ENCODE measurements at regions not wholly inside any gene's neighbourhood (a gene's known extent, or its start where the extent isn't known, plus 50 kb on each side); places are given as distances from the start of the nearest gene placed in this dataset.

DNA sequence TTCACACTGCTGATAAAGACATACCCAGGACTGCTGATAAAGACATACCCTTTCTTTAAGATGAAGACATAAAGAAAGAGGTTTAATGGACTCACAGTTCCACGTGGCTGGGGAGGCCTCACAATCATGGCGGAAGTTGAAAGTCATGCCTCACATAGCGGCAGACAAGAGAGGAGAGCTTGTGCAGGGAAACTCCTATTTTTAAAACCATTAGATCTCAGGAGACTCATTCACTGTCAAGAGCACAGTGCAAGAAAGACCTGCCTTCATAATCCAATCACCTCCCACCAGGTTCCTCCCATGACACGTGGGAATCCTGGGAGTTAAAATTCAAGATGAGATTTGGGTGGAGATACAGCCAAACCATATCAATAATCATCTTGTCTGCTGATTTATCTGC is 278.1 kb downstream of the SLC6A15 start:
- no peaks in the 10 kb centered on the region for H3K27me3 Mint-ChIP-seq (ENCODE audit: unreplicated experiment)
- intact Hi-C loops (cut with micrococcal nuclease; ENCODE audit: unreplicated experiment), result no loop called here
- H3K27ac Mint-ChIP-seq (ENCODE audit: unreplicated experiment), result no peak overlapping the region
- no peak for TF ChIP-seq CTCF (IDR thresholded peaks at IDR 0.05; ENCODE audit: unreplicated experiment)
- BruUV-seq (replicated peaks), result no TSS peak
- DNase-seq, result no peak
- no peaks in the 10 kb centered on the region for H3K4me1 Mint-ChIP-seq (ENCODE audit: low read depth, unreplicated experiment)
- peaks cover 2% of the 10 kb centered on the region for H3K9me3 Mint-ChIP-seq (ENCODE audit: low read depth, unreplicated experiment)
- CTCF ChIA-PET, result no interaction called here
- no peaks in the 10 kb centered on the region for H3K36me3 Mint-ChIP-seq (ENCODE audit: insufficient read depth, unreplicated experiment)
- no peak overlapping the region for H3K4me3 Mint-ChIP-seq (ENCODE audit: low read depth, unreplicated experiment)

DNA sequence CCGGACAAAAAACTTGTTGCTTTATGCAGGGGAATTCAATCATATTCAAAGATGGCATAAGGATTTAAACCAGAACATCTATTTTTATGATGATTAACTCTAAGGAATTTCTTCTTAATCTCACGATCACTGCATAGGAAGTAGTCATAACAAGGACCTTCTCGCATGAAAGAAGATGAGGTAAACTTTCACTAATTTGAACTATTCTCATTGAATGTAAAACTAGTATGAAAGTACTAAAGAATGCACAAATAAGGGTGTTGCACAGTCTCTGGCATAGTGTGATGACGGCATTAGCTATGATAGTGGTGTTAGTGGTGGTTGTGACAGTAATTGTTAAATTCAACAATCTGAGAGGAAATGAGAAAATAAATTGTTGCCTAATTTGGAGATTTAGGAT is 280.0 kb downstream of the SLC6A15 start:
- Mint-ChIP-seq H3K27me3 (ENCODE audit: unreplicated experiment) (no peaks in the 10 kb centered on the region), H3K36me3 (ENCODE audit: insufficient read depth, unreplicated experiment) (no peaks in the 10 kb centered on the region), H3K4me3 (ENCODE audit: low read depth, unreplicated experiment) (no peak overlapping the region), H3K9me3 (ENCODE audit: low read depth, unreplicated experiment) (peaks cover 2% of the 10 kb centered on the region), H3K4me1 (ENCODE audit: low read depth, unreplicated experiment) (no peaks in the 10 kb centered on the region), H3K27ac (ENCODE audit: unreplicated experiment) (no peak overlapping the region)
- no peak for TF ChIP-seq CTCF (IDR thresholded peaks at IDR 0.05; ENCODE audit: unreplicated experiment)
- intact Hi-C loops (cut with micrococcal nuclease; ENCODE audit: unreplicated experiment), result no loop called here
- no TSS peak for BruUV-seq (replicated peaks)
- CTCF ChIA-PET, result no interaction called here
- no peak for DNase-seq

DNA sequence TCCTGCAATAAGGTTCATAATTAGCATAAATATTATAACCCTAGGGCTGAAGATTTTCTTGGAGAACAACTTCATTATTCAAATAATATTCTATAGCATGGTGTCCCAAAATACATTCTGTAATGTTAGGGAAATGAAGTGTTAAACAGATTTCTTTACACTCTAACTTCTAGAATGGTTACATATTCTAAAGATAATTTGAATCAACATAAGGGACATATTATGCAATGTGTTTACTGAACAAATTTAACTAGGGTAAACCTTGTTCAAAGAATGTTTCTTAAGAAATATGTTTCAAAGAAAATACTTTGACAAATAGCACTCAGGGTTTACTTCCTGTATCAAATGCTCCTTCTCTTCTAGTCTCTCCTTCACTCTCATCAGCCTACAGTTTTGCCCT is 281.6 kb downstream of the SLC6A15 start:
- CTCF ChIA-PET, result no interaction called here
- no peak overlapping the region for H3K27ac Mint-ChIP-seq (ENCODE audit: unreplicated experiment)
- H3K4me3 Mint-ChIP-seq (ENCODE audit: low read depth, unreplicated experiment), result no peak overlapping the region
- peaks cover 2% of the 10 kb centered on the region for H3K9me3 Mint-ChIP-seq (ENCODE audit: low read depth, unreplicated experiment)
- no TSS peak for BruUV-seq (replicated peaks)
- H3K36me3 Mint-ChIP-seq (ENCODE audit: insufficient read depth, unreplicated experiment), result no peaks in the 10 kb centered on the region
- no peak for TF ChIP-seq CTCF (IDR thresholded peaks at IDR 0.05; ENCODE audit: unreplicated experiment)
- intact Hi-C loops (cut with micrococcal nuclease; ENCODE audit: unreplicated experiment), result no loop called here
- DNase-seq, result no peak
- no peaks in the 10 kb centered on the region for H3K27me3 Mint-ChIP-seq (ENCODE audit: unreplicated experiment)
- H3K4me1 Mint-ChIP-seq (ENCODE audit: low read depth, unreplicated experiment), result no peaks in the 10 kb centered on the region

- no TSS peak for BruUV-seq (replicated peaks)
- intact Hi-C loops (cut with micrococcal nuclease; ENCODE audit: unreplicated experiment), result no loop called here
These were observed 285.0 kb downstream of the SLC6A15 start for GRCh38 chr12:84627593-84627992.

More at GRCh38 chr12:84627593-84627992, 285.0 kb downstream of the SLC6A15 start:
- Mint-ChIP-seq H3K27me3 (ENCODE audit: unreplicated experiment) (no peaks in the 10 kb centered on the region), H3K4me1 (ENCODE audit: low read depth, unreplicated experiment) (no peaks in the 10 kb centered on the region), H3K9me3 (ENCODE audit: low read depth, unreplicated experiment) (no peaks in the 10 kb centered on the region), H3K36me3 (ENCODE audit: insufficient read depth, unreplicated experiment) (no peaks in the 10 kb centered on the region), H3K27ac (ENCODE audit: unreplicated experiment) (no peak overlapping the region), H3K4me3 (ENCODE audit: low read depth, unreplicated experiment) (no peak overlapping the region)
- CTCF ChIA-PET, result interaction anchor here (0.7 kb wide), 1 partner anchor 44 kb away, joined by 3 read pairs; no protein-coding TSS in a partner anchor
- no peak for TF ChIP-seq CTCF (IDR thresholded peaks at IDR 0.05; ENCODE audit: unreplicated experiment)
- DNase-seq, result no peak
